SU-DHL-6 (cell line): ENCODE measurements at regions not wholly inside any gene's neighbourhood (a gene's known extent, or its start where the extent isn't known, plus 50 kb on each side); places are given as distances from the start of the nearest gene placed in this dataset.

ENCODE experiments used
- CTCF ChIP-seq: fragments of 200-600 bp; sonication (generic); IDR thresholded peaks from one replicate; pipeline ENCODE4 v1.5.1; 2017; ENCODE audit warnings: antibody characterized with exemption, mild to moderate bottlenecking, low read length, moderate library complexity; ENCODE audit not compliant: insufficient read depth, poor library complexity, severe bottlenecking
- EZH2phosphoT487 ChIP-seq: fragments of 200-600 bp; sonication (generic), shearing (Covaris generic); conservative IDR thresholded peaks from 2 replicates; pipeline ENCODE4 v1.6.1; 2018; ENCODE audit warnings: mild to moderate bottlenecking, antibody characterized with exemption, low read length, moderate library complexity, mixed read lengths

- TF ChIP-seq CTCF: no peak
- TF ChIP-seq EZH2phosphoT487: no peak
Observed at GRCh38 chr5:66364186-66364585, 220.1 kb downstream of the SREK1 start.
